Stomach (tissue), 8 donors: ENCODE measurements at regions not wholly inside any gene's neighbourhood (a gene's known extent, or its start where the extent isn't known, plus 50 kb on each side); places are given as distances from the start of the nearest gene placed in this dataset.

Source experiments
- DNase-seq, 2 donors: peaks; one replicate each; pipeline versions ENCODE4 v3.0.0 to v3.0.0-alpha.2; 2013 to 2019
- H3K27ac ChIP-seq, 5 donors: fragments of 200-600 bp in 4 of 5; sonication (generic) in 4 of 5; one replicate each; pipeline ENCODE4 v1.5.1; 2013 to 2019; ENCODE audit warnings: mild to moderate bottlenecking in 1 of 5, moderate library complexity in 1 of 5
- H3K27me3 ChIP-seq, 3 donors: fragments of 200-600 bp; sonication (generic); one replicate each; pipeline ENCODE4 v1.5.1; 2017 to 2019; ENCODE audit warnings: mixed run types in 1 of 3
- H3K36me3 ChIP-seq, 4 donors: fragments of 200-600 bp; sonication (generic); 1 replicate in 3 of 4; 2 replicates in 1 of 4; pipeline ENCODE4 v1.5.1; 2016 to 2019
- H3K4me1 ChIP-seq, 4 donors: fragments of 200-600 bp; sonication (generic); one replicate each; pipeline ENCODE4 v1.5.1; 2016 to 2019
- H3K4me3 ChIP-seq, 4 donors: fragments of 200-600 bp; sonication (generic) in 3 of 4; one replicate each; pipeline ENCODE4 v1.5.1; 2016 to 2019; ENCODE audit warnings: mild to moderate bottlenecking in 1 of 4
- H3K9me3 ChIP-seq, 4 donors: fragments of 200-600 bp; sonication (generic); one replicate each; pipeline ENCODE4 v1.5.1; 2016 to 2019
- EP300 ChIP-seq: sonication (generic); formaldehyde crosslinking; IDR thresholded peaks from one replicate; pipeline ENCODE4 v1.6.1; 2017; ENCODE audit warnings: antibody characterized with exemption
- POLR2A ChIP-seq, 4 donors: fragments of 450-650 bp; IDR thresholded peaks; one replicate each; pipeline ENCODE4 v1.6.1; 2016; ENCODE audit warnings: antibody characterized with exemption in 4 of 4, control low read depth in 2 of 4, mild to moderate bottlenecking in 1 of 4, moderate library complexity in 1 of 4
- POLR2AphosphoS5 ChIP-seq, 3 donors: sonication (generic); formaldehyde crosslinking; IDR thresholded peaks; one replicate each; pipeline ENCODE4 v1.6.1; 2016; ENCODE audit warnings: antibody characterized with exemption in 3 of 3
- WGBS, 5 donors: extraction: QIAGEN DNeasy Blood & Tissue Kit in 3 of 5; methylation state at CpG; one replicate each; pipeline versions ENCODE4 v1.1.5 to v1.1.7; 2013 to 2018; 5-methylcytosine and 5-hydroxymethylcytosine counted together
- intact Hi-C: fragments of 100-400 bp; cut with DNase I; formaldehyde crosslinking; loops from one replicate; pipeline ENCODE4 v1.15.1; 2023; ENCODE audit warnings: low total_unique reads
- TF ChIP-seq, protein P1 (sequence below), 7 experiments: fragments of 450-650 bp in 4 of 7; fragments of 200-600 bp in 3 of 7; sonication (generic) in 3 of 7; IDR thresholded peaks; one replicate each; pipeline ENCODE4 v1.5.1; 2016 to 2019; ENCODE audit warnings: antibody characterized with exemption in 7 of 7, control low read depth in 2 of 7, mild to moderate bottlenecking in 1 of 7
- donor health status: healthy with polysubstance abuse.
- donor health status: Bipolar disorder and iron deficiency.
- donor health status: healthy.

DNA sequence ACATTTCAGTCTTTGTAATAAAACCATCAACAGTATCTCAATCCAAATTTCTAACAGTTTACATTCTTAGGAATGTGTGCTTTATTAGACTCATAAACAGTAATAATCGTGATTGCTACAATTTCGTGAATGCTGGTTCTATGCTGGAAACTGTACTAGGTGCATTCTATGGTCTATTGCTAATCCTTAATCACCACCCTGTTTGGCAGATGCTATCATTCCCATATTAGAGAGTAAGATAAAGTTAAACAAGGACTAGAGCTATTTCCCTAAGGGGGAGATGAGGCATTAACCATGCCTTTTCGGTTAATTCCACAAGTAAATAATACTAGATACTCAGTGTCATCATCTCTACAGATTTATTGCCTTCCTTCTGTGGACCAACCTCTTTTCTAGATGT lies 244.0 kb downstream of the PAX3 start:
- no peak overlapping the region for H3K4me3 ChIP-seq
- no peak overlapping the region for H3K27ac ChIP-seq
- TF ChIP-seq, protein P1, sequence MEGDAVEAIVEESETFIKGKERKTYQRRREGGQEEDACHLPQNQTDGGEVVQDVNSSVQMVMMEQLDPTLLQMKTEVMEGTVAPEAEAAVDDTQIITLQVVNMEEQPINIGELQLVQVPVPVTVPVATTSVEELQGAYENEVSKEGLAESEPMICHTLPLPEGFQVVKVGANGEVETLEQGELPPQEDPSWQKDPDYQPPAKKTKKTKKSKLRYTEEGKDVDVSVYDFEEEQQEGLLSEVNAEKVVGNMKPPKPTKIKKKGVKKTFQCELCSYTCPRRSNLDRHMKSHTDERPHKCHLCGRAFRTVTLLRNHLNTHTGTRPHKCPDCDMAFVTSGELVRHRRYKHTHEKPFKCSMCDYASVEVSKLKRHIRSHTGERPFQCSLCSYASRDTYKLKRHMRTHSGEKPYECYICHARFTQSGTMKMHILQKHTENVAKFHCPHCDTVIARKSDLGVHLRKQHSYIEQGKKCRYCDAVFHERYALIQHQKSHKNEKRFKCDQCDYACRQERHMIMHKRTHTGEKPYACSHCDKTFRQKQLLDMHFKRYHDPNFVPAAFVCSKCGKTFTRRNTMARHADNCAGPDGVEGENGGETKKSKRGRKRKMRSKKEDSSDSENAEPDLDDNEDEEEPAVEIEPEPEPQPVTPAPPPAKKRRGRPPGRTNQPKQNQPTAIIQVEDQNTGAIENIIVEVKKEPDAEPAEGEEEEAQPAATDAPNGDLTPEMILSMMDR (IDR thresholded peaks at IDR 0.05) = no peak
- TF ChIP-seq EP300 (no peak), POLR2A (IDR thresholded peaks at IDR 0.05) (no peak), POLR2AphosphoS5 (IDR thresholded peaks at IDR 0.05) (no peak)
- peaks cover 0 to 85% (median 6%) of the 10 kb centered on the region in 3 donors for H3K27me3 ChIP-seq
- H3K4me1 ChIP-seq = no peaks in the 10 kb centered on the region
- no peaks in the 10 kb centered on the region for H3K9me3 ChIP-seq
- no peak for DNase-seq
- H3K36me3 ChIP-seq = no peaks in the 10 kb centered on the region
- WGBS, 5 donors = 45 to 61% (median 54%) methylated on average over 3 of the region's 3 CpGs
- intact Hi-C loops = loop anchor here (10.0 kb wide), 1 partner anchor 510 kb away; no protein-coding TSS in a partner anchor

DNA sequence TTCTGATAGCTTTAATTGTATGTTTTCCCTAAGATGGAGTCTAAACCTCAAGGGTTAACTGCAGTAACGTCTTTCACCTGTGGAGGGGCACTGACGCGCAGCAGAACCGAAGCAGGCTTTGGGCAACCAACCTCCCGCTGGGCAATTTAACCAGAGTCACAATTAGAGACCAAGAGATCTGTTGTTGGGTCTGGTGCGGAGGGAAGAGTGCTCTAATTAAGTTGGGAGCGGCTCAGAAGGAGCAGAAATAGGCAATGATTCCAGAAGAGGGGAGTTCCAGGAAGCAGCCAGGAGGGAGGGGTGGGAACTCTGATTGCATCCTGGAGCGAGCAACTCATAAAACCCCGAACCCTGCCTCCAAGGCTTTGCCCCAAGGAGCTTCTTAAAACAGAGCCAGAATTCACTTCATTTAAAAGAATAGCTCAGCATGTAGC lies 245.8 kb downstream of the PAX3 start:
- Histone ChIP-seq H3K27me3 (peaks cover 0 to 69% (median 0%) of the 10 kb centered on the region in 3 donors), H3K9me3 (no peaks in the 10 kb centered on the region), H3K36me3 (no peaks in the 10 kb centered on the region), H3K4me1 (no peaks in the 10 kb centered on the region), H3K4me3 (no peak overlapping the region), H3K27ac (no peak overlapping the region)
- intact Hi-C loops = loop anchor here (10.0 kb wide), 1 partner anchor 512 kb away; no protein-coding TSS in a partner anchor
- TF ChIP-seq POLR2A (IDR thresholded peaks at IDR 0.05) (no peak), EP300 (no peak), POLR2AphosphoS5 (IDR thresholded peaks at IDR 0.05) (no peak)
- TF ChIP-seq, protein P1 (IDR thresholded peaks at IDR 0.05) = no peak
- peak in 1 of 2 donors; percentile 13 for DNase-seq
- 10 to 22% (median 10%) methylated on average over 9 of the region's 9 CpGs for WGBS, 5 donors

DNA sequence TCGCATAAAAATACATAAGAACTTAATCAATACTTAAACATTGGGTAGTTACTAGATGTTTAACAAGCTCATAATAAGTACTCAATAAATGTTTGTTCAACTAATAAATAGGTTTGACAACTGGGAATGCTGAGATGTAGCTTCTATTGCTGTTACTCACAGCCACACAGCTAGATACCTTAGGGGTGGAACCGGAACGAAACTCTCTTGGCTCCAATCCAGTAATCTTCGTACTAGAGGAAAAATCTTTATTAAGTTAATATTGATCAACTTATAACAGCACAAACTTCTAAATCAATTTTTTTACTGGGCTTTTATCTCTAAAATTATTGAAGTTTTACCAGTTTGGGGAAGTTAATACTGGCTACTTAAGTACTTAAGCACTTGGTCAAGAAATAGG lies 247.8 kb downstream of the PAX3 start:
- 27 to 59% (median 45%) methylated on average over 4 of the region's 4 CpGs for WGBS, 5 donors
- Histone ChIP-seq H3K4me1 (no peaks in the 10 kb centered on the region), H3K27me3 (peaks cover 0 to 51% (median 0%) of the 10 kb centered on the region in 3 donors), H3K27ac (no peak overlapping the region), H3K36me3 (no peaks in the 10 kb centered on the region), H3K4me3 (no peak overlapping the region), H3K9me3 (no peaks in the 10 kb centered on the region)
- peak; percentile 31 to 40 for DNase-seq
- peak in 1 of 3 donors; percentile 15 for TF ChIP-seq POLR2AphosphoS5 (IDR thresholded peaks at IDR 0.05)
- no peak for TF ChIP-seq EP300
- intact Hi-C loops = loop anchor here (10.0 kb wide), 1 partner anchor 514 kb away; no protein-coding TSS in a partner anchor

DNA sequence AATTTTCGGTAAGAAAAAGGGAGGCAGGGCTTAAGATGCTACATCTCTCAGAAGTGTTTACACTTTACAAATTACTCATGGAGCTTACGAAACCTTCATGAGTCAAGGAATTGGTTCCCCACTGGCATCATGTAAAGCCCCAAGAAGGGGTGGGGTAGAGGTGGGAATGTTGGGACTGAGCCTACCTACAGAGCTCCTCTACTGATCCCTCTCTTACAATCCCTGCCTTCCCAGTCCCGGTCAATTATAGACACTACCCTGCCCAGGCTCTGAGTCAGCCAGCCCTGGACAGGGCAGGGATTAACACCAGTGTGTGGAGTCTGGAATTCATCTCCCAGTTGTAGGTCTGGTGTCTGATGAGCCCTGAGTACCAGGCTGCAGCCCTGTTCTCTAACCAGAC lies 248.9 kb downstream of the PAX3 start:
- H3K27ac ChIP-seq = no peak overlapping the region
- TF ChIP-seq EP300 (no peak), POLR2AphosphoS5 (IDR thresholded peaks at IDR 0.05) (no peak), POLR2A (IDR thresholded peaks at IDR 0.05) (no peak)
- TF ChIP-seq, protein P1 (IDR thresholded peaks at IDR 0.05) = no peak
- 67 to 81% (median 76%) methylated on average over 3 of the region's 3 CpGs for WGBS, 5 donors
- no peak overlapping the region for H3K4me3 ChIP-seq
- no peaks in the 10 kb centered on the region for H3K9me3 ChIP-seq
- H3K36me3 ChIP-seq = no peaks in the 10 kb centered on the region
- DNase-seq = no peak
- intact Hi-C loops = loop anchor here (10.0 kb wide), 1 partner anchor 515 kb away; no protein-coding TSS in a partner anchor
- peaks cover 0 to 41% (median 0%) of the 10 kb centered on the region in 3 donors for H3K27me3 ChIP-seq
- H3K4me1 ChIP-seq = no peaks in the 10 kb centered on the region

DNA sequence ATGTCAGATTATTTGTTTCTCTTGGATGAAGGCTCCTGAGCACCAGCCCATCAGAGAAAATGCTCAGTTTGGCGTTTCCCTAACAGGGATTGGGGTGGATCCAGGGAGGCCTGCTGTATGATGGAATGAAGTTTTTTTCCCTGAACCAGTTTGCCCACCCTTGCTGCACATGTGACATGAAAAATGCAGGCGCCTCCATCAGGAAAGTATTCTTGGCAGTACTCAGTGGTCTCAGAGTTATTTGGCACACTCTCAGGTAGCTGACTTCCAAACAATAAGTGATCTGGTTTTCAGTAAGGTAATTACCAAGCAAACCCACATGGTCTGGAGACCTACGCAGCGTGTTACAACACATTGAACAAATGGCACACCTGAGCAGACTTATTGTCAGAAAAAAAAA lies 254.9 kb downstream of the PAX3 start:
- peak in 1 of 2 donors; percentile 5 for DNase-seq
- 73 to 92% (median 82%) methylated on average over 4 of the region's 4 CpGs for WGBS, 5 donors
- H3K4me1 ChIP-seq = no peaks in the 10 kb centered on the region
- H3K27me3 ChIP-seq = no peaks in the 10 kb centered on the region
- H3K27ac ChIP-seq = no peak overlapping the region
- TF ChIP-seq, protein P1 (IDR thresholded peaks at IDR 0.05) = no peak
- TF ChIP-seq POLR2AphosphoS5 (IDR thresholded peaks at IDR 0.05) = no peak
- TF ChIP-seq POLR2A (IDR thresholded peaks at IDR 0.05) = no peak
- TF ChIP-seq EP300 = no peak
- no peak overlapping the region for H3K4me3 ChIP-seq
- no peaks in the 10 kb centered on the region for H3K9me3 ChIP-seq
- no peaks in the 10 kb centered on the region for H3K36me3 ChIP-seq
- intact Hi-C loops = no loop called here
